SK-N-SH (cell line): ENCODE measurements at regions not wholly inside any gene's neighbourhood (a gene's known extent, or its start where the extent isn't known, plus 50 kb on each side); places are given as distances from the start of the nearest gene placed in this dataset.

Experiments
- CHD2 ChIP-seq: fragments of 150-350 bp; IDR thresholded peaks from 2 replicates; pipeline ENCODE4 v1.6.1; 2018; ENCODE audit warnings: low read length; ENCODE audit not compliant: partially characterized antibody
- GABPA ChIP-seq: IDR thresholded peaks from 2 replicates; pipeline ENCODE4 v1.4.0; 2012; ENCODE audit warnings: low read depth, mild to moderate bottlenecking
- JUND ChIP-seq: IDR thresholded peaks from 2 replicates; pipeline ENCODE4 v1.4.0; 2012
- MXI1 ChIP-seq: IDR thresholded peaks from 2 replicates; pipeline ENCODE4 v1.6.1; 2012; ENCODE audit warnings: mild to moderate bottlenecking, low read depth, low read length, improper control_type of control experiment
- NRF1 ChIP-seq: IDR thresholded peaks from 2 replicates; pipeline ENCODE4 v1.6.1; 2012; ENCODE audit warnings: low read depth, mild to moderate bottlenecking, low read length
- RAD21 ChIP-seq: IDR thresholded peaks from 2 replicates; pipeline ENCODE4 v1.6.1; 2012; ENCODE audit warnings: mild to moderate bottlenecking, low read length
- TAF1 ChIP-seq: IDR thresholded peaks from 2 replicates; pipeline ENCODE4 v1.6.1; 2012; ENCODE audit warnings: low read depth, mild to moderate bottlenecking, low read length, moderate library complexity, borderline replicate concordance
- TEAD4 ChIP-seq: IDR thresholded peaks from 2 replicates; pipeline ENCODE4 v1.4.0; 2012; ENCODE audit warnings: mild to moderate bottlenecking, borderline replicate concordance; ENCODE audit not compliant: insufficient read depth
- TF ChIP-seq, protein P1 (sequence below): fragments of 200-600 bp; sonication (generic); IDR thresholded peaks from 2 replicates; pipeline ENCODE4 v1.6.1; 2017; ENCODE audit warnings: antibody characterized with exemption, mild to moderate bottlenecking, moderate library complexity
- TF ChIP-seq, protein P2 (sequence below): IDR thresholded peaks from 2 replicates; pipeline ENCODE4 v1.4.0; 2012; ENCODE audit warnings: low read depth, borderline replicate concordance
- TF ChIP-seq, protein P3 (sequence below): fragments of 150-350 bp; IDR thresholded peaks from 2 replicates; pipeline ENCODE4 v1.6.1; 2017; ENCODE audit warnings: antibody characterized with exemption, low read length, low read depth, borderline replicate concordance
- TF ChIP-seq, protein P4 (sequence below): IDR thresholded peaks from 2 replicates; pipeline ENCODE4 v1.6.1; 2012; ENCODE audit warnings: mild to moderate bottlenecking, low read depth, low read length, moderate library complexity

DNA sequence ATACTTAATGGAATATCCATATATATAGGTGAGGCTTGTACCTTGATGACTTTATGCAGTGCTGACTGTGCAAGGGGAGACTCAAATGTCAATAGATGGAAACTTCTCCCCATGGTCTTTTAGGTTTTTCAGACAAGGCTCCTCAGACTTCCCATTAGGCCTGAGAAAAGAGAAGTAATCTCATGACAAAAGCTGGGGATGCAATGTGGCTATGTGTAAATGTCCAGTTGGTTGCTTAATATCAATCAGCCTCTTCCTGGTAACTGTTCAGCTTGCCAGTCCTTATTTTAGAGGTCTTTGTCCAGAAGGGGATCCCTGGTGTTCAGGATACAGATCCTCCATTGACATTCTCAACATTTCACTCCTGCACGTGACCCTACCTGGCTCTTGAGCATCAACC, 621.1 kb upstream of the CDH18 start:
- TF ChIP-seq, protein P1, sequence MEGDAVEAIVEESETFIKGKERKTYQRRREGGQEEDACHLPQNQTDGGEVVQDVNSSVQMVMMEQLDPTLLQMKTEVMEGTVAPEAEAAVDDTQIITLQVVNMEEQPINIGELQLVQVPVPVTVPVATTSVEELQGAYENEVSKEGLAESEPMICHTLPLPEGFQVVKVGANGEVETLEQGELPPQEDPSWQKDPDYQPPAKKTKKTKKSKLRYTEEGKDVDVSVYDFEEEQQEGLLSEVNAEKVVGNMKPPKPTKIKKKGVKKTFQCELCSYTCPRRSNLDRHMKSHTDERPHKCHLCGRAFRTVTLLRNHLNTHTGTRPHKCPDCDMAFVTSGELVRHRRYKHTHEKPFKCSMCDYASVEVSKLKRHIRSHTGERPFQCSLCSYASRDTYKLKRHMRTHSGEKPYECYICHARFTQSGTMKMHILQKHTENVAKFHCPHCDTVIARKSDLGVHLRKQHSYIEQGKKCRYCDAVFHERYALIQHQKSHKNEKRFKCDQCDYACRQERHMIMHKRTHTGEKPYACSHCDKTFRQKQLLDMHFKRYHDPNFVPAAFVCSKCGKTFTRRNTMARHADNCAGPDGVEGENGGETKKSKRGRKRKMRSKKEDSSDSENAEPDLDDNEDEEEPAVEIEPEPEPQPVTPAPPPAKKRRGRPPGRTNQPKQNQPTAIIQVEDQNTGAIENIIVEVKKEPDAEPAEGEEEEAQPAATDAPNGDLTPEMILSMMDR, result no peak
- TF ChIP-seq GABPA (no peak), MXI1 (no peak), TEAD4 (no peak), CHD2 (no peak), JUND (no peak), TAF1 (no peak), NRF1 (no peak), RAD21 (no peak)
- TF ChIP-seq, protein P2, sequence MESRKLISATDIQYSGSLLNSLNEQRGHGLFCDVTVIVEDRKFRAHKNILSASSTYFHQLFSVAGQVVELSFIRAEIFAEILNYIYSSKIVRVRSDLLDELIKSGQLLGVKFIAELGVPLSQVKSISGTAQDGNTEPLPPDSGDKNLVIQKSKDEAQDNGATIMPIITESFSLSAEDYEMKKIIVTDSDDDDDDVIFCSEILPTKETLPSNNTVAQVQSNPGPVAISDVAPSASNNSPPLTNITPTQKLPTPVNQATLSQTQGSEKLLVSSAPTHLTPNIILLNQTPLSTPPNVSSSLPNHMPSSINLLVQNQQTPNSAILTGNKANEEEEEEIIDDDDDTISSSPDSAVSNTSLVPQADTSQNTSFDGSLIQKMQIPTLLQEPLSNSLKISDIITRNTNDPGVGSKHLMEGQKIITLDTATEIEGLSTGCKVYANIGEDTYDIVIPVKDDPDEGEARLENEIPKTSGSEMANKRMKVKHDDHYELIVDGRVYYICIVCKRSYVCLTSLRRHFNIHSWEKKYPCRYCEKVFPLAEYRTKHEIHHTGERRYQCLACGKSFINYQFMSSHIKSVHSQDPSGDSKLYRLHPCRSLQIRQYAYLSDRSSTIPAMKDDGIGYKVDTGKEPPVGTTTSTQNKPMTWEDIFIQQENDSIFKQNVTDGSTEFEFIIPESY, result no peak
- TF ChIP-seq, protein P3, sequence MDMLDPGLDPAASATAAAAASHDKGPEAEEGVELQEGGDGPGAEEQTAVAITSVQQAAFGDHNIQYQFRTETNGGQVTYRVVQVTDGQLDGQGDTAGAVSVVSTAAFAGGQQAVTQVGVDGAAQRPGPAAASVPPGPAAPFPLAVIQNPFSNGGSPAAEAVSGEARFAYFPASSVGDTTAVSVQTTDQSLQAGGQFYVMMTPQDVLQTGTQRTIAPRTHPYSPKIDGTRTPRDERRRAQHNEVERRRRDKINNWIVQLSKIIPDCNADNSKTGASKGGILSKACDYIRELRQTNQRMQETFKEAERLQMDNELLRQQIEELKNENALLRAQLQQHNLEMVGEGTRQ, result no peak
- TF ChIP-seq, protein P4, sequence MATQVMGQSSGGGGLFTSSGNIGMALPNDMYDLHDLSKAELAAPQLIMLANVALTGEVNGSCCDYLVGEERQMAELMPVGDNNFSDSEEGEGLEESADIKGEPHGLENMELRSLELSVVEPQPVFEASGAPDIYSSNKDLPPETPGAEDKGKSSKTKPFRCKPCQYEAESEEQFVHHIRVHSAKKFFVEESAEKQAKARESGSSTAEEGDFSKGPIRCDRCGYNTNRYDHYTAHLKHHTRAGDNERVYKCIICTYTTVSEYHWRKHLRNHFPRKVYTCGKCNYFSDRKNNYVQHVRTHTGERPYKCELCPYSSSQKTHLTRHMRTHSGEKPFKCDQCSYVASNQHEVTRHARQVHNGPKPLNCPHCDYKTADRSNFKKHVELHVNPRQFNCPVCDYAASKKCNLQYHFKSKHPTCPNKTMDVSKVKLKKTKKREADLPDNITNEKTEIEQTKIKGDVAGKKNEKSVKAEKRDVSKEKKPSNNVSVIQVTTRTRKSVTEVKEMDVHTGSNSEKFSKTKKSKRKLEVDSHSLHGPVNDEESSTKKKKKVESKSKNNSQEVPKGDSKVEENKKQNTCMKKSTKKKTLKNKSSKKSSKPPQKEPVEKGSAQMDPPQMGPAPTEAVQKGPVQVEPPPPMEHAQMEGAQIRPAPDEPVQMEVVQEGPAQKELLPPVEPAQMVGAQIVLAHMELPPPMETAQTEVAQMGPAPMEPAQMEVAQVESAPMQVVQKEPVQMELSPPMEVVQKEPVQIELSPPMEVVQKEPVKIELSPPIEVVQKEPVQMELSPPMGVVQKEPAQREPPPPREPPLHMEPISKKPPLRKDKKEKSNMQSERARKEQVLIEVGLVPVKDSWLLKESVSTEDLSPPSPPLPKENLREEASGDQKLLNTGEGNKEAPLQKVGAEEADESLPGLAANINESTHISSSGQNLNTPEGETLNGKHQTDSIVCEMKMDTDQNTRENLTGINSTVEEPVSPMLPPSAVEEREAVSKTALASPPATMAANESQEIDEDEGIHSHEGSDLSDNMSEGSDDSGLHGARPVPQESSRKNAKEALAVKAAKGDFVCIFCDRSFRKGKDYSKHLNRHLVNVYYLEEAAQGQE, result no peak
